HG03342 (cell line): ENCODE measurements at regions not wholly inside any gene's neighbourhood (a gene's known extent, or its start where the extent isn't known, plus 50 kb on each side); places are given as distances from the start of the nearest gene placed in this dataset.

Experiments
- ATAC-seq: cut with Tn5 transposase; IDR thresholded peaks from one replicate; pipeline ENCODE4 v1.9.1; 2021; ENCODE audit warnings: mild to moderate bottlenecking, moderate library complexity; ENCODE audit not compliant: unreplicated experiment

DNA sequence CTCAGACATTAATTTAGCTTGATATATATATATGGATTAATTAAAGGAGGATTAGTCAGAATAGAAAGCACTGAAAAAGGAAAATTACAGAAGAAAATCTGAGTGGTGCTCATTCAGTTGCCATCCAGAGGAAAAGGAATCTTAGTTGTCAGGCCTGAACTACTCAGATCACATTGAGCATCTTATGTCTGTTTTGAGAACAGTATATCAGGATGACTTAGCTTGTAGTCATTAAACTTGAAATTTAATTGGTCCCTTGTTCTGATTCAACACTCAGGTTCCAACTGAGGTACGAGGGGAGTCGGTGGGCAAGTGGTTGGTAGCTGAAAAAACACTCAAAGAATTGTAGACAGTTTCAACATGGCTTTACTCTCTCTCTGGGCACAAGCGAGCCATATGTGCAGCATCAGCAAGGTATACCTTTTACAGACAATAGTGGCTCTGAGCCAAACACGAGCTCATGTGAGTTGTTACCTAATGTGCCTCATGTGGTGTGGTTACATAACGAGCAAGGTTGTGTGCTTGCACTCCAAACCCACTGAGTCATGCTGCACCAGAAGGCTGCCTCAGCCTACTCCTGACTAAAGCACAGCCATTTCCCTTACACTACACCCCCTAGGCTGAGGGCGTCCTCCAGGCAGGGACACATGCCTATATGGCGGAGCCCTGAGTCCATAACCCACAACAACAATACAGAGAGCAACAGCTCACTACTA is 73.0 kb upstream of the HMGN3 start:
- no peak for ATAC-seq

DNA sequence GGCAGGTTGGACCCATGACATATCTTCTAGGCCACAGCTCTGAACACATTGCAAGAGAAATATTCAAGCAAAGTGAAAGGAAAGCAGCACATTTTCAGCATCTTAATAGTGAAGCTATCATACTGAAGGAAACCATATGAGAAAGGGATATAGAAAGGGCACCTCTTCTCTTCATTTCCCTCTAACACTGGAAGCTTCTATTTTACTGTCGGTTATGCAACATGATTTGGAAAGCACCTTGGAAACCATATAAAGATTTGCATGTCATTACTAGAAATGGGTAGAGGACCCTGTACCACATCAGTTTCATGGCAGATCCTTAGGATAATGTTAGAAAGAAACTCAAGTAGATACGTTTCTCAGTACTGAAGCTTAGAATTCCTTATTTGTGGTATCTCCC is 70.5 kb upstream of the HMGN3 start:
- ATAC-seq: no peak

DNA sequence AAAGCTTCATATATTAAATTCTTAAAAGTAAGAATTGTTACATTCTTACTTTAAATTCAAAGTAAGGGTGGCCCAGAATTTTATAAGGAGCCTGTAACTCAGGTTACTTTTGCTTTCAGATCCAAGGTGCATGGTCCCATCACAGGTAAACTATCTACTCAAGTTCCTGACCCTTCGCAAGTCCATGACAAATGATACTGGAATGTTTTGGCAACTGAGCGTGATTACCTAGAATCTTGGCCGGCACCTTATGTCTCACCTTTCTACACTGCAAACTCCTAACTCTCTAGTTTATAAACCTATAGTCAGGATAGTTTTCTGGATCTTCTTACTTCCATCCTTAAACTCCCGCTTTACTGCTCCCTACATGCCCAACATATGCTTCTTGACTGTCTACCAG is 67.9 kb upstream of the HMGN3 start:
- ATAC-seq: no peak

DNA sequence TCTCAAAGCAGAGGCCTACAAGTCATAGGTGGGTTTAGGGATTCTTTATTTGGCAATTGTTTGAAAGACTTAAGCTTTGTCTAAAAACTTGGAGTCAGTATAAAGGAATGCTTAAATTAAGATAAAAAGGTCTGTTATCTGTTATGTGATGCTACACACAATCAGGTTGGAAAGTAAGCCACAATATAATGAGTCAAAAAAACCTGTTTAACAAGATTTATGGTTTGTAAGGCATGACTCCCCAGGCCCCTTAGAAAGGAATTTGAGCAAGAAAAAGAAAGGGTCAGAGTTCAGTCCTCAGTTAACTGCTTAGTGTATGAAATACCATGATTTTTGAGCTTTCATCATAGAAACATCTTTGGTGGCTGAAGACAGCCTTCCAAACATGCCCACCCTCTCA is 66.8 kb upstream of the HMGN3 start:
- no peak for ATAC-seq

DNA sequence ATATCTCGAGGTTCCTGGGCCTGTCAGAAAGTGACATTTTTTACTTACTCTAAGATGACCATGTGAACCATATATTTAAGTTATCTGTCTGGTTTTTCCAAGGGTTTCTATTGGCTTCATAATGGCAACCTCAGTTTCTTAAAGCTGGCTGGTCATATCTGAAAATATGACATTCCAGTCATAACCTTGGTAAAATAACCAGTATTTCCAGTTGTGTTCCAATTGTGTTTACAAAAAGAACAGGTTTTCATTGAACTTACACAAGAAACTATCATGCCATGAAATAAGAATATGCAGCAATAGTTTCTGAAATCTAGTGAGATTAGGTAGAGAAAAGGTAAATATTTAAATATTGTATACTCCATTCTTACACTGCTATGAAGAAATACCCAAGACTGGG is 61.7 kb upstream of the HMGN3 start:
- ATAC-seq: no peak
